SK-N-SH (cell line): ENCODE measurements at regions not wholly inside any gene's neighbourhood (a gene's known extent, or its start where the extent isn't known, plus 50 kb on each side); places are given as distances from the start of the nearest gene placed in this dataset.

Experiments
- EP300 ChIP-seq, 2 experiments: IDR thresholded peaks; 2 replicates each; pipeline versions ENCODE4 v1.4.0 to v1.6.1; 2012; ENCODE audit warnings: borderline replicate concordance in 1 of 2, low read depth in 1 of 2, low read length in 1 of 2
- MXI1 ChIP-seq: IDR thresholded peaks from 2 replicates; pipeline ENCODE4 v1.6.1; 2012; ENCODE audit warnings: mild to moderate bottlenecking, low read depth, low read length, improper control_type of control experiment
- NFIC ChIP-seq: IDR thresholded peaks from 2 replicates; pipeline ENCODE4 v1.4.0; 2012; ENCODE audit warnings: borderline replicate concordance
- RXRA ChIP-seq: IDR thresholded peaks from 2 replicates; pipeline ENCODE4 v1.4.0; 2012; ENCODE audit warnings: low read depth, mild to moderate bottlenecking, borderline replicate concordance
- SMC3 ChIP-seq: IDR thresholded peaks from 2 replicates; pipeline ENCODE4 v1.6.1; 2012; ENCODE audit warnings: low read depth, low read length, improper control_type of control experiment
- TAF1 ChIP-seq: IDR thresholded peaks from 2 replicates; pipeline ENCODE4 v1.6.1; 2012; ENCODE audit warnings: low read depth, mild to moderate bottlenecking, low read length, moderate library complexity, borderline replicate concordance
- YY1 ChIP-seq: IDR thresholded peaks from 2 replicates; pipeline ENCODE4 v1.4.0; 2012; ENCODE audit warnings: low read depth, mild to moderate bottlenecking
- TF ChIP-seq, protein P1 (sequence below): fragments of 200-600 bp; sonication (generic); IDR thresholded peaks from 2 replicates; pipeline ENCODE4 v1.6.1; 2017; ENCODE audit warnings: antibody characterized with exemption, mild to moderate bottlenecking, moderate library complexity

DNA sequence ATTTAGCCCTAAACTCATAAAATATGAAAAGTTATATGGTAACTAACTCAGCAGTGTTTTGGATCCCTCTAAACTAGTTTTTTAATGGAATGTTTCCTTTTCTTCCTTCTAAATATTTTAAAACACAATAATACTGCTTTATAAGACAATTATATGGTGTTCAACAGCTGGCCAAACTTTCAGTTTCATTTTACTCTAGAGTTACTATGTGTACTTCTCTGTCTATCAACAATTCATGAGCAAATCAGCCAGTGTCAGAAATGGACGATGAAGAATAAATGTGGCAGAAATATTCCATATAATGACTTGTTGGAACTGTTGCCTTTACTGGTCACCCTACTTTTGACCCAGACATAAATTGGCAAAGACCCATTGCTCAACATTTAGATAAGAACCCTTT lies 64.8 kb upstream of the CXXC4 start:
- TF ChIP-seq EP300 (IDR thresholded peaks at IDR 0.05; ENCODE audit: borderline replicate concordance in 1 of 2, low read depth in 1 of 2, low read length in 1 of 2) (no peak), NFIC (no peak), MXI1 (no peak), TAF1 (no peak), YY1 (no peak), RXRA (no peak), SMC3 (no peak)
- TF ChIP-seq, protein P1, sequence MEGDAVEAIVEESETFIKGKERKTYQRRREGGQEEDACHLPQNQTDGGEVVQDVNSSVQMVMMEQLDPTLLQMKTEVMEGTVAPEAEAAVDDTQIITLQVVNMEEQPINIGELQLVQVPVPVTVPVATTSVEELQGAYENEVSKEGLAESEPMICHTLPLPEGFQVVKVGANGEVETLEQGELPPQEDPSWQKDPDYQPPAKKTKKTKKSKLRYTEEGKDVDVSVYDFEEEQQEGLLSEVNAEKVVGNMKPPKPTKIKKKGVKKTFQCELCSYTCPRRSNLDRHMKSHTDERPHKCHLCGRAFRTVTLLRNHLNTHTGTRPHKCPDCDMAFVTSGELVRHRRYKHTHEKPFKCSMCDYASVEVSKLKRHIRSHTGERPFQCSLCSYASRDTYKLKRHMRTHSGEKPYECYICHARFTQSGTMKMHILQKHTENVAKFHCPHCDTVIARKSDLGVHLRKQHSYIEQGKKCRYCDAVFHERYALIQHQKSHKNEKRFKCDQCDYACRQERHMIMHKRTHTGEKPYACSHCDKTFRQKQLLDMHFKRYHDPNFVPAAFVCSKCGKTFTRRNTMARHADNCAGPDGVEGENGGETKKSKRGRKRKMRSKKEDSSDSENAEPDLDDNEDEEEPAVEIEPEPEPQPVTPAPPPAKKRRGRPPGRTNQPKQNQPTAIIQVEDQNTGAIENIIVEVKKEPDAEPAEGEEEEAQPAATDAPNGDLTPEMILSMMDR, result no peak
